C1 segment of cervical spinal cord (tissue), 14 donors: ENCODE measurements at regions not wholly inside any gene's neighbourhood (a gene's known extent, or its start where the extent isn't known, plus 50 kb on each side); places are given as distances from the start of the nearest gene placed in this dataset.
"Not testable (repeated sequence)": the region's sequence is repeated elsewhere in the genome, so short reads cannot be mapped to it uniquely, and the experiment has no call there.

Experiments used
- DNase-seq, 14 donors: peaks; one replicate each; lab custom pipeline; 2025; lab: John Stamatoyannopoulos, UW

DNA sequence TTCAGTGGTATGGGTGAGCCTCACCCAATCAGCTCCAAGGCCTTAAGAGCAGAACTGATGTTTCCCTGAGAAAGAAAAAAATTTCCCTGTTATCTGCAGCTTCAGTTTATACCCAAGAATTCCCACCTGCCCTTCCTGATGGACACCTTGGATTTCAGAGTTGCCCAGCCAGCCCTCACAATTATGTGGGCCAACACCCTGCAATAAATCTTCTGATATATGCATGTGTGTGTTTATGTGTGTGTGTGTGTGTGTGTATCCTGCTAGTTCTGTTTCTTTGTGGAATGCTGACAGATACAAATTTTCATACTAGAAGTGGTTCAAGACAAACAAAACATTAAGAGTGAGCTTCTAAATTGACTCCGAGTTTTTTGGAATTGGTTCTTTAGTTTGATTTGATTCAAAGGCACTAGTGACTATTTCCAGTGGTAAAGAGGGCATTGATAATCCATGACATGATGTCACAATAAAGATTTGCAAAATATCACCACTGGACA is 246.6 kb upstream of the BTBD3 start:
- no peak for DNase-seq

- DNase-seq, result peak in 6 of 14 donors; percentile 3 to 38 (median 6)
Measured at GRCh38 chr20:11672959-11673358, 244.7 kb upstream of the BTBD3 start.

GRCh38 chr20:11675920-11676629 is 241.6 kb upstream of the BTBD3 start:
- peak in 5 of 14 donors; percentile 22 to 44 (median 29) for DNase-seq

DNA sequence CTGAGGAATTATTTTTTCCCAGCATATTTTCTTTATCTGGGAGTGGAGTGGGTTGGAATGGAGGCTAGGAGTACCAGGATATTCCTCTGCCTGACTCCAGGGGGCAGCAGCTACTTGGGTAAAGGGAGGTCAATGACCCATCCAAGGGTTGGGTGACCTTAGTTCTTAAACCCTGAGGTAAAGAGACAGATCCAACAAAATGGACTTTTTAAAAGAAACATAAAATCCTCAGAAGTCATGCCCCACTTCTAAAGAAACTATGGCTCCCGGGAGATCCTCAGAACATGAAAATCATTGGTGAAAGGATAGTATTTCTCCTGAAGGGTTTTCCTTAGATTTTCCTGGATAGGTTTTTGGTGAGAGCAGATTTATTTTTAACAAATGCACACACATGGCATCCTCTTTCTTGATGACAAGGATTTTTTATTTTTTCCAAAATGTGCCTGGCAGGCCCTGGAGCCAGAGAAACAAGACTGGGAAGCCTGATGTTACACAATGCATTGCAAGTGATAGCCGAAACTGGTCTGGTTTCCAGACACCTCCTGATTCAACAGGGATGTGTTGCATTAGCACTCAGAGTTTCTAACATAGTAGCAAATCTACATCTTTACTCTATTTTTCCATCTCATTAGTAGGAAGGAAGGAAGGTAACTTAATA is 240.9 kb upstream of the BTBD3 start:
- DNase-seq, result peak in 10 of 14 donors; percentile 2 to 78 (median 24)

GRCh38 chr20:11677428-11677827 is 240.3 kb upstream of the BTBD3 start:
- no peak for DNase-seq

- DNase-seq, result no peak
Measured at GRCh38 chr20:11677836-11678235, 239.9 kb upstream of the BTBD3 start.

- no peak for DNase-seq
Measured at GRCh38 chr20:11682285-11682684, 235.4 kb upstream of the BTBD3 start.

DNA sequence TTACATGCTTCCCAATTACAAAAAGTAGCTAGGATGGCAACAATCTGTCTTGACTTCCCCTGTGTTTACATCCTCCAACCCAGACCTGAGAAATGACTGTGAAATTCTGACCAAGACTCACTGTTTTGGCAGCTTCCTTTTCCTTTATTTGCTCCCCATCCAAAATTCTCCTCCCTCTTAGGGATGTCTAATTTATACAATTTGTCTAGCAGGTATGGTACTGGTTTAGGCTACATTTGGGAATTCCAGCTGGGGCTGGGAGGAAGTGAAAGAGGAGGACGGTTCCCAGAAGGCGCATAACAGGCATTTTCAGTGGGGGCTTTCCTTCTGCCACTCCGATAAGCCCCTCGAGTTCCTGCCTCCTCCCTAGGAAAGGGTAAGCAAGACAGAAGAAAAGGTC is 231.5 kb upstream of the BTBD3 start:
- DNase-seq, result peak in 1 of 14 donors; percentile 68

DNA sequence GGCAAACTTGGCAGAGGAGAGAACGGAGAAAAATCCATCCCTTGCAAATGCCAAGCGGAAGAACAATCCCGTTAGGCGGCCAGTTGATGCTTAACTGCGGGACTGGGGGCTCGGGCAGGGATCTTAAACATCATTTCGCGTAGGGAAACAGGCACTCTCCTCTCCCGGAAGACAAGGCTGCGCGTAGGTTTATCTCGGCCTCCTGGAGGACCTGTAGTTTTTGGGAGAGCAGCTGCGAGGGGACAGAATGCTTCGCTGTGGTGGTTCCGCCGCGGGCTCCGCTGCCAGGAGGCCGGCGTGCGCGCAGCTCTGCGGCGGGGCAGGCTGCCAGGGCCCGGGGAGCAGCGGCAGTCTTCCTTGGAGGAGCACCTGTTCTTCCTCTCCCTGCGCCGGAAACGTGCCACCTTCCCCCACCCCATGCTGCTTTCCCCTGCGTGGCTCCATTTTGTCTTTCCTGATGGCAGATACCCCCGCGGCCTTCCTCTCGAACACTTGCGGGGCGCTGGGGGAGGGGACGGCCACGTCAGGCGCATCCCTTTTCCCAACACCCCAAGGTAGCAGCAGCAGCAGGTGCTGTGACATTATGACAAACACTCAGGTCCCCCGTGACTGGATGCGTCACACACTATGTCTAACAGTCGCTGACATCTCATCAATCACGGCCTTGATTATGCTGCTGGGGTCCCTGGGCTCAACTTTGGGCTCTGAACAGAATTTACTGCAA is 230.7 kb upstream of the BTBD3 start:
- peak in 12 of 14 donors; percentile 9 to 95 (median 28) for DNase-seq

DNA sequence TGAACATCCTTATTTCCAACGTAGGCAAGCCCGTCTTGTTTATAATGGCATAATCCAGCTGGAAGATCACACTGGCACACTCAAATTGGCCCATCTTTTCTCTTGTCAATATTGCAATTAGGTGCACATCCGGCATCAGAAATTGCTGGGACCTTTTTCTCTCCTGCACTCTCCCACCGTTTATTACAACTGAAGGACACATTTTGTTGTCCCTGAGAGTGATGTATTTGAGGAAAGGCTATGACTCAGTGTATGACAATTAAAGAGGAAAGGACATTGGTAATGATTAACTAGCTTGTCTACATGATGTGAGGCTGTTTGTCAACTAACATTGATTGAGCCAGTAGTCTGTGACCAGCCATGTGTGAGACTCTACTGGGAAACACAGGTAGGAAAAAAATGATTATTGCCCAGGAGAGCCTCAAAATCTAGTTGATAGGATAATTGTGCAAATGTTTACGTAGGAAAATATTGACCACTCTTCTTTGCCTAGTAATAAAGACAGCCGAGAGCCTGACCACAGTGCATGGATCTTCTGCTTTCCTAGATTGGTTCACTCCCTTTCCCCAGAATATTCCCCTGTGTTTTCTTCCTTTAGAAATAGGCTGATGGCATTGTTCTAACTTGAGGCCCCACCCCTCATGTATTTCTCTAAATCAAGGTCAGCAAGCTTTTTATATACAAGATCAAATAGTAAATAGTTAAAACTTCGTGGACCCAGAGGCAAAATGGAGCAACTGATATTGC is 230.0 kb upstream of the BTBD3 start:
- DNase-seq, result peak in 1 of 14 donors; percentile 69

- no peak for DNase-seq
Measured at GRCh38 chr20:11689262-11689661, 228.4 kb upstream of the BTBD3 start.

- no peak for DNase-seq
Measured at GRCh38 chr20:11691766-11692165, 225.9 kb upstream of the BTBD3 start.

DNA sequence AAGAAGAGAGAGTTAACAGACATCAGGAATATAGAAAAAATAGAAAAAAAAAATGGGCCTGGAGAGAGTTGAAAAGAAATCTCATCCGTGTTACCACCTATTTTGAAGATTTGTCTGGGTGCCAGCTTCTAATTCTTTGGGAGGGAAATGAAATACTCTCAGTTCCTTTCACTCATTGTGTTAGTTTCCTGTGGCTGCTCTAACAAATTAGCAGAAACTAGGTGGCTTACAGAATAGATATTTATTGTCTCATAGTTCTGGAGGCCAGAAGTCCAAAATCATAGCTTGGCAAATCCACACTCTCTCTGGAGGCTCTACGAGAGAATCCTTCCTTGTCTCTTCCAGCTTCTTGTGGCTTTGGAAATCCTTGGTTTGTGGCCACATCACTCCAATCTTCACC is 225.1 kb upstream of the BTBD3 start:
- DNase-seq, result no peak

DNA sequence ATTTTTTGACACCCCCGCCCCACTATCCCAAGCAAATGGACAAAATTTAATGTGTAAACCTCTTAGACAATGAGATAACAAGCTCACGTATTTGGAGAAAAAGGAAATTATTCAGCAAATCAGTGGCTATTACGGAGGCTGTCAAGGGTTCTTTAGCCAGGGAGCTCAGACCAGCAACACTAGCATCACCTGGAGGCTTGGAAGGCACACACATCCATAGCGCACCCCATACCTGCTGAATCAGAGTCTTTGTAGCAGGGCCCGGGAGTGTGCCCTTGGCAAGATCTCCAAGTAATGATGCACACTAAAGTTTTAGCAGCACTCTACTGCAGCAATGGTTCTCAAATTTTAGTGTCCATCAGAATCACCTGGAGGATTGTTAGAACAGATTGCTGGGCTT is 223.2 kb upstream of the BTBD3 start:
- no peak for DNase-seq

DNA sequence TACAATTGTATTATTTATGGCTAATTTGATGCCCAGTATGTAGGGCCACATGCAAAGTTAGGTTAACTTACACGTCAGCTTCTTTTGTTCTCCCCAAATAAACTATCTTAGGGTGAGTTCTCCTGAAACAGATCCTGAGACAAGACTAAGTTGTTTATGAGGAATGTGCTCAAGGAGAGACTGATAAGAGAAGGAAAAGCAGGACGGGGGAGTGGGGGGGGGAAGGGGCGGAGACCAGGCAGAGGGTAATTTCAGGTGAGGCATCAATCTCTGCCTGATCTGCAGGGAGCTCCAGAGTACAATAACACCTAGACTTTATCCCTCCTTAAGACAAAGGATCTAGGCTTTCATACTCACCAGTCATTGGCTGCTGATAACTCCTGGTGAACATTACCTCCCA is 220.6 kb upstream of the BTBD3 start:
- DNase-seq, result no peak

DNA sequence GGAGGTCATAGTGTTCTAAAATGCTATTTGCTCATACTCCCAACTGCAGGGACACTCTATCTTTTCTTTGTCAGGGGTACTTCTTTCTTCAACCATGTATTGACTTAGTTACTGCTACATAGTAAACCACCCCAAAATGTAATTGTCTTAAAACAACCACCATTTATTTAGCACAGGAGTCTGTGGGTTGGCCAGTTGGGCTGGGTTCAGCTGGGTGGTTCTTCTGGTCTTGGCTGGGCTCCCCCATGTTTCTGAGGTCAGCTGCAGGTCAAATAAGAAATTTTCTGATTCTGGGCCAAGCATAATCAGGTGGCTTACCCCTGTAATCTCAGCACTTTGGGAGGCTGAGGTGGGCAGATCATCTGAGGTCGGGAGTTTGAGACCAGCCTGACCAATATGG is 220.0 kb upstream of the BTBD3 start:
- DNase-seq, result no peak

DNA sequence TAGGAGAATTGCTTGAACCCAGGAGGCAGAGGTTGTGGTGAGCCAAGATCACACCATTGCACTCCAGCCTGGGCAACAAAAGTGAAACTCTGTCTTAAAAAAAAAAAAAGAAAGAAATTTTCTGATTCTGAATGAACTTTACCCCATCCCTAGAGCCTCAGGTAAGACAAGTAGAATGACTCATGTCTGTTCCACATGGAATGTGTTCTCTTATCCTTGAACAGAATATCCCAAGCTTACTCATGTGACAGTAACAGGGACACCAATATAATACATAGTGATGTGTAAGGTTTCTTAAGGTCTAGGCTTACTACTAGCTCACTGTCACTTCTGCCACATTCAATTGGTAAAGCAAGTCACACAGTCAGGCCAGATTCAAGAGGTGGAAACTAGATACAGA is 219.6 kb upstream of the BTBD3 start:
- no peak for DNase-seq

GRCh38 chr20:11700831-11701230 is 216.9 kb upstream of the BTBD3 start:
- DNase-seq, result no peak

GRCh38 chr20:11702721-11703518 is 214.8 kb upstream of the BTBD3 start:
- DNase-seq, result no peak

GRCh38 chr20:11705512-11705911 is 212.2 kb upstream of the BTBD3 start:
- DNase-seq, result no peak

GRCh38 chr20:11708223-11708622 is 209.5 kb upstream of the BTBD3 start:
- not testable (repeated sequence) for DNase-seq
